BJ (cell line): ENCODE measurements at regions not wholly inside any gene's neighbourhood (a gene's known extent, or its start where the extent isn't known, plus 50 kb on each side); places are given as distances from the start of the nearest gene placed in this dataset.

Experiments
- CTCF ChIA-PET: fragments of 350-600 bp; formaldehyde crosslinking; extraction: SDS; loops from one replicate; lab custom pipeline; 2021; ENCODE audit warnings: antibody characterized with exemption, inconsistent platforms; lab: Yijun Ruan, JAX
- POLR2A ChIA-PET: fragments of 300-600 bp; sonication (Branson Sonifier 250); formaldehyde crosslinking; extraction: SDS; loops from one replicate; lab custom pipeline; 2021; ENCODE audit warnings: antibody characterized with exemption; lab: Charles Lee
- DNase-seq: peaks from one replicate; pipeline ENCODE4 v3.0.0-alpha.2; 2011; ENCODE audit warnings: low read depth
- H3K27me3 ChIP-seq: 2 replicates; pipeline ENCODE4 v1.6.0; 2011; ENCODE audit warnings: low read length; ENCODE audit not compliant: control insufficient read depth, insufficient read depth
- H3K36me3 ChIP-seq: 2 replicates; pipeline ENCODE4 v1.5.1; 2011; ENCODE audit warnings: low read length; ENCODE audit not compliant: control insufficient read depth, insufficient read depth
- H3K4me3 ChIP-seq: 2 replicates; pipeline ENCODE4 v1.5.1; 2011; ENCODE audit warnings: low read depth, mild to moderate bottlenecking, control low read depth, low read length
- TF ChIP-seq, protein P1 (sequence below): IDR thresholded peaks from 2 replicates; pipeline ENCODE4 v1.5.1; 2011; ENCODE audit warnings: low read depth, mild to moderate bottlenecking, control low read depth, inconsistent platforms, low read length, moderate library complexity; ENCODE audit not compliant: insufficient read depth

DNA sequence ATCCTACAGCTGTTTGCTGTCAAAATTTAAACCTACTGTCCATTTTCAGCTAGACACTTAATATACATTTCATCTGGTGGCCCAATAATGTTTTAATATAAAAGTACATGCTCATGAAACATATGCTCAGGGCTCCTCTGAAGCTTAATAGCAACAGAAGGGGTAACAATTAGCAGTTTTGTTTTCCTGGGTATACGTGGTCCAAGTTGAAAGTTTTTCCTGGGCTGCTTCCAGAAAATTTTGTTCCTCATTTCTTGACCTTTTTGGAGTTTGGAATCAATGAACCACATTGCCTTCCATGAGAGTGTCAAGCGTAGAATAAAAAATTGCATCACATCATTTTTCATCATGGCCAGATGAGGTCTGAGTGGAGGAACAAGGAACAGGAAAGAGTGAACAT lies 537.3 kb upstream of the MGMT start:
- Histone ChIP-seq H3K27me3 (no peaks in the 10 kb centered on the region), H3K36me3 (no peaks in the 10 kb centered on the region), H3K4me3 (no peak overlapping the region)
- TF ChIP-seq, protein P1, sequence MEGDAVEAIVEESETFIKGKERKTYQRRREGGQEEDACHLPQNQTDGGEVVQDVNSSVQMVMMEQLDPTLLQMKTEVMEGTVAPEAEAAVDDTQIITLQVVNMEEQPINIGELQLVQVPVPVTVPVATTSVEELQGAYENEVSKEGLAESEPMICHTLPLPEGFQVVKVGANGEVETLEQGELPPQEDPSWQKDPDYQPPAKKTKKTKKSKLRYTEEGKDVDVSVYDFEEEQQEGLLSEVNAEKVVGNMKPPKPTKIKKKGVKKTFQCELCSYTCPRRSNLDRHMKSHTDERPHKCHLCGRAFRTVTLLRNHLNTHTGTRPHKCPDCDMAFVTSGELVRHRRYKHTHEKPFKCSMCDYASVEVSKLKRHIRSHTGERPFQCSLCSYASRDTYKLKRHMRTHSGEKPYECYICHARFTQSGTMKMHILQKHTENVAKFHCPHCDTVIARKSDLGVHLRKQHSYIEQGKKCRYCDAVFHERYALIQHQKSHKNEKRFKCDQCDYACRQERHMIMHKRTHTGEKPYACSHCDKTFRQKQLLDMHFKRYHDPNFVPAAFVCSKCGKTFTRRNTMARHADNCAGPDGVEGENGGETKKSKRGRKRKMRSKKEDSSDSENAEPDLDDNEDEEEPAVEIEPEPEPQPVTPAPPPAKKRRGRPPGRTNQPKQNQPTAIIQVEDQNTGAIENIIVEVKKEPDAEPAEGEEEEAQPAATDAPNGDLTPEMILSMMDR: no peak
- ChIA-PET CTCF (no interaction called here), POLR2A (no interaction called here)
- no peak for DNase-seq

DNA sequence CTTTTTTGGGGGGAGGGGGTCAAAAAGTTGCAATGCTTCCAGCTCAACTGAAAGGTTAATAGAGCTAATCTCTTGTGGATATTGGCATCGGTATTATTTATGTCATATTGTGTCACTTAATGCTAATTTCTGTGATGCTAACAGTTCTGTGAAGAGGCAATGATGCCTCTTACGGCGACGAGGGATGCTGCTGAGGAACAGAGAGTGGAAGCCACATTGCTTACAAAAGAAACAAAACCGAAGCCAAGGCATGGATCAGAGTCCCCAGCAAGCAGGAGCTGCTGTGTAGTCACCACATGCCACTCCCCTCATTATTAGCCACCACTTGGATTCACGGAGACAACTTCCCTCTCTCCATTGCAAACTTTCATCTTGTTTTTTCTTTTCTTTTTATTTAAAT lies 536.5 kb upstream of the MGMT start:
- POLR2A ChIA-PET: no interaction called here
- TF ChIP-seq, protein P1: no peak
- no peak for DNase-seq
- no peak overlapping the region for H3K4me3 ChIP-seq
- no peaks in the 10 kb centered on the region for H3K27me3 ChIP-seq
- CTCF ChIA-PET: no interaction called here
- no peaks in the 10 kb centered on the region for H3K36me3 ChIP-seq

GRCh38 chr10:128932071-128932820 lies 534.8 kb upstream of the MGMT start:
- H3K36me3 ChIP-seq: no peaks in the 10 kb centered on the region
- H3K27me3 ChIP-seq: no peaks in the 10 kb centered on the region
- POLR2A ChIA-PET: no interaction called here
- CTCF ChIA-PET: no interaction called here
- TF ChIP-seq, protein P1: no peak
- DNase-seq: no peak
- no peak overlapping the region for H3K4me3 ChIP-seq

- POLR2A ChIA-PET: no interaction called here
- Histone ChIP-seq H3K36me3 (no peaks in the 10 kb centered on the region), H3K27me3 (no peaks in the 10 kb centered on the region), H3K4me3 (no peak overlapping the region)
- TF ChIP-seq, protein P1: no peak
- CTCF ChIA-PET: no interaction called here
- no peak for DNase-seq
These were observed 532.5 kb upstream of the MGMT start for GRCh38 chr10:128934492-128934891.

GRCh38 chr10:128936392-128936791 lies 530.6 kb upstream of the MGMT start:
- Histone ChIP-seq H3K4me3 (no peak overlapping the region), H3K36me3 (no peaks in the 10 kb centered on the region), H3K27me3 (no peaks in the 10 kb centered on the region)
- DNase-seq: no peak
- ChIA-PET CTCF (interaction anchor here (0.6 kb wide), 1 partner anchor 822 kb away, joined by 3 read pairs; no protein-coding TSS in a partner anchor), POLR2A (no interaction called here)
- TF ChIP-seq, protein P1: no peak
